Activated CD8-positive, alpha-beta memory T cell treated with anti-CD3 and anti-CD28 coated beads for 36 hours (primary cell): ENCODE measurements at regions not wholly inside any gene's neighbourhood (a gene's known extent, or its start where the extent isn't known, plus 50 kb on each side); places are given as distances from the start of the nearest gene placed in this dataset.
"Not testable (repeated sequence)": the region's sequence is repeated elsewhere in the genome, so short reads cannot be mapped to it uniquely, and the experiment has no call there.

Source experiments
- CTCF ChIA-PET: fragments of 350-600 bp; sonication (Branson Sonifier 250); formaldehyde crosslinking; loops from one replicate; lab custom pipeline; 2021; ENCODE audit warnings: antibody characterized with exemption; lab: Charles Lee
- POLR2A ChIA-PET: fragments of 350-600 bp; sonication (Branson Sonifier 250); formaldehyde crosslinking; loops from one replicate; lab custom pipeline; 2021; ENCODE audit warnings: antibody characterized with exemption; lab: Charles Lee

- CTCF ChIA-PET, POLR2A ChIA-PET: not testable (repeated sequence)
Measured at GRCh38 chr4:8983921-8984320, 112.3 kb upstream of the HMX1 start.

DNA sequence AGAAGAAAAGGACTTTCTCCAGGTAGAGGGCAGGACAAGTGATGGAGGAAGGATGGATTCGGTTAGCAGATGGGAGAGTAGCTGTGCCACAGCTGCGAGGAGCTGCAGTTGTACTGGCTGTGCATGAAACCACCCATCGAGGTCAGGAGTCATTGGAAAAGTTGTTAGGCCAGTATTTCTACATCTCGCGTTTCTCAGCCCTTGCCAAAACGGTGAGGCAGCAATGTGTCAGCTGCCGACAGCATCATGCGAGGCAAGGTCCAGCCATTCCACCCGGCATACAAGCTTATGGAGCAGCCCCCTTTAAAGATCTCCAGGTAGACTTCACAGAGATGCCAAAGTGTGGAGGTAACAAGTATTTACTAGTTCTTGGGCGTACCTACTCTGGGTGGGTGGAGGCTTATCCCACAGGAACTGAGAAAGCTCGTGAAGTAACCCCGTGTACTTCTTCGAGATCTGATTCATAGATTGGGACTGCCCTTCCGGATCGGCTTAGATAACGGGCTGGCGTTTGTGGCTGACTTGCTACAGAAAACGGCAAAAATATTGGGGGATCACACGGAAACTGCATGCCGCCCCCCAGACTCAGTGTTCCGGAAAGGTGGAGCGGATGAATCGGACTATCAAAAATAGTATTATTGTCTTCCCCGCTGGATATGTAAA is 105.0 kb upstream of the HMX1 start:
- CTCF ChIA-PET, POLR2A ChIA-PET: not testable (repeated sequence)

- CTCF ChIA-PET, POLR2A ChIA-PET: not testable (repeated sequence)
Measured at GRCh38 chr4:8972635-8973034, 101.0 kb upstream of the HMX1 start.

DNA sequence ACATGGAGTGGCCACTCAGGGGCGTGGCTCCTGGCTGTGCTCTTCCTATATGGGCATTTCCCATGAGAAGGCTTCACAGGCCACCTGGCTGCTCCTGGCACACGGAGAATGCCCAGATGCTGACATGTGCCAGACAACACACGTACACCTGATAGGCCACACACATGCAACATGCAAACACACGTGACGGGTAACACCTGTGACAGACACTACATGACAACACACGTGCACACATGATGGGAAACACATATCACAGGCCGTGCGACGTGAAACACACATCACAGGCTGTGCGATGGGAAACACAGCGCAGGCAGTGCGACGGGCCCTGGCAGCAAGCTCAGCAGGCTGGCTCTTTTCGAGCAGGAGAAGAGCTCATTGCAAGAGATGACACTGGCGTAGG is 94.3 kb upstream of the HMX1 start:
- CTCF ChIA-PET, POLR2A ChIA-PET: not testable (repeated sequence)

- CTCF ChIA-PET, POLR2A ChIA-PET: not testable (repeated sequence)
Measured at GRCh38 chr4:8964201-8964788, 92.7 kb upstream of the HMX1 start.

DNA sequence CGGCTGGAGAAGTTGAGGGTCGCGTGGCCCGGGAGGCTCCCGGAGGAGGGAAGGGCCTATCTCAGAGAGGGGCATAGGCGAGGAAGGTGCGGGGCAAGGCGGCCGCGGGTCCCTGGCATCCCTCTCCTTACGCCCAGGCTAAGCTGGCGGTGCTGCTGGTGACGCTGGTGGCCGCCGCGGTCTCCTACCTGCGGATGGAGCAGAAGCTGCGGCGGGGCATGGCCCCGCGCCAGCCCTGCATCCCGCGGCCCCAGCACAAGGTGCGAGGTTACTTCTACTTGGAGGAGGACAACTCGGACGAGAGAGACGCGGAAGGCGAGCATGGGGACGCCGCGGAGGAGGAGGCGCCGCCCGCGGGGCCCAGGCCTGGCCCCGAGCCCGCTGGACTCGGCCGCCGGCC is 91.9 kb upstream of the HMX1 start:
- POLR2A ChIA-PET = not testable (repeated sequence)
- CTCF ChIA-PET = interaction anchor here (0.6 kb wide), 1 partner anchor 564 kb away, joined by 8 read pairs; no protein-coding TSS in a partner anchor

DNA sequence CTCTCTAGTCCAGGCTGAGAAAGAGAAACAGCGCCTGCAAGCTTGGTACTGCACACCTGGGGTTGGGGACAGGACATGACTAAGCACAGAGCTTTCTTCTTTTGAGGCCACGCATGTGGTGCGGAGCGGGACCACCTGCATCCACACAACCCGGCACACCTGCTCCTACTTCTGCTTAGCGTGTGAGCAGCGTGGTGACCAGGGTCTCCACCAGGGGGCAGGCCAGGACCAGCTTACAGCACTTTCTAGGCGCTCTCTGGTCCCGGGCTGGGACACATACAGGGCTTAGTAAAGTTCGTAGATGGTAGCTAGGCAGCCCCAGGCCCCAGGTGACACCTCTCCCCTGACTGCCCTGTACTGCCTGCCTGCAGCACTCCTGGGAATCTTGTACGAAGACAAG is 89.7 kb upstream of the HMX1 start:
- CTCF ChIA-PET, POLR2A ChIA-PET: not testable (repeated sequence)

- CTCF ChIA-PET = not testable (repeated sequence)
Measured at GRCh38 chr4:8959471-8959870, 87.8 kb upstream of the HMX1 start.

DNA sequence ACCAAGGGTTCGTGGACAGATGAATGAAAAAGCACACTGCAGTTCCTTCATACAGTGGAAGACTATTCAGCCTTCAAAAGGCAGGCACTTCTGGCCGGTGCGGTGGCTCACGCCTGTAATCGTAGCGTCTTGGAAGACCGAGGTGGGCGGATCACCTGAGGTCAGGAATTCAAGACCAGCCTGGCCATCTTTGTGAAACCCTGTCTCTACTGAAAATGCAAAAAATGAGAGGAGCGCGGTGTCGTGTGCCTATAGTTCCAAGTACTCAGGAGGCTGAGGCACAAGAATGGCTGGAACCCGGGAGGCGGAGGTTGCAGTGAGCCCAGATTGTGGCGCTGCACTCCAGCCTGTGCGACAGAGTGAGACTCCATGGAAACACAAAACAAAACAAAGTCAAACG is 82.4 kb upstream of the HMX1 start:
- CTCF ChIA-PET, POLR2A ChIA-PET: not testable (repeated sequence)

More at GRCh38 chr4:8959471-8959870, 87.8 kb upstream of the HMX1 start:
- POLR2A ChIA-PET = not testable (repeated sequence)

DNA sequence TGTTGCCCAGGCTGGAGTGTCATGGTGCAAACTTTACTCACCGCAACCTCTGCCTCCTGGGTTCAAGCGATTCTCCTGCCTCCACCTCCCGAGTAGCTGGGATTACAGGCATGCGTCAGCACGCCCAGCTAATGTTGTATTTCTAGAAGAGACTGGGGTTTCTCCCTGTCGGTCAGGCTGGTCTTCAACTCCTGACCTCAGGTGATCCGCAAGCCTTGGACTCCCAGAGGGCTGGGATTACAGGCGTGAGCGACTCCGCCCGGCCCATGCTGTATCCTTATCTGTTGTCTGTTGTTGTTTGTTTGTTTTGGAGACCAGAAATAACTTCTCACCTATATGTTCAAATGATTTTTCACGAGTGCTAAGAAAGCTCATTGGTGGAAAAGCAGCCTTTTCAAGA is 81.2 kb upstream of the HMX1 start:
- POLR2A ChIA-PET = not testable (repeated sequence)

GRCh38 chr4:8952109-8952508 is 80.5 kb upstream of the HMX1 start:
- POLR2A ChIA-PET, CTCF ChIA-PET: not testable (repeated sequence)

More for the DNA sequence above, 81.2 kb upstream of the HMX1 start:
- CTCF ChIA-PET = not testable (repeated sequence)

GRCh38 chr4:8945506-8945905 is 73.9 kb upstream of the HMX1 start:
- CTCF ChIA-PET, POLR2A ChIA-PET: not testable (repeated sequence)

GRCh38 chr4:8943367-8943766 is 71.7 kb upstream of the HMX1 start:
- POLR2A ChIA-PET = not testable (repeated sequence)
- CTCF ChIA-PET = interaction anchor here (0.6 kb wide), 1 partner anchor 188 kb away, joined by 3 read pairs; no protein-coding TSS in a partner anchor

DNA sequence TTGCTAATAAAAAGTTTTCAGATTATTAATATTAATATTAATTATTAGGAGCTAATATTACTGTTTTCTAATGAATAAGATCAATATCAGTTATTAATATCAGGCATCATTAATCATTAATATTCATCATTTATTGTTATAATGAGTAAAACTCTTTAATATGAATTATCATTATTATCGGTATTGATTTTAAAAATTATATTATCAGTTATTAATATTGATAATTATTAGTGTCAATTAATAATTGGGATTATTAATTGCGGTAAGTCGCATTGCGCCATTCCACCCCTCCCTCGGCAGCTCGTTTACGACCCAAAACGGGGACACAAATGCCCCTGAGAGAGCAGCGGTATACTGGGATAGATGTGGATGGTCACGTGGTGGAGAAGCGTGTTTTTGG is 70.4 kb upstream of the HMX1 start:
- POLR2A ChIA-PET, CTCF ChIA-PET: not testable (repeated sequence)

- CTCF ChIA-PET, POLR2A ChIA-PET: not testable (repeated sequence)
Measured at GRCh38 chr4:8941492-8941805, 69.8 kb upstream of the HMX1 start.

DNA sequence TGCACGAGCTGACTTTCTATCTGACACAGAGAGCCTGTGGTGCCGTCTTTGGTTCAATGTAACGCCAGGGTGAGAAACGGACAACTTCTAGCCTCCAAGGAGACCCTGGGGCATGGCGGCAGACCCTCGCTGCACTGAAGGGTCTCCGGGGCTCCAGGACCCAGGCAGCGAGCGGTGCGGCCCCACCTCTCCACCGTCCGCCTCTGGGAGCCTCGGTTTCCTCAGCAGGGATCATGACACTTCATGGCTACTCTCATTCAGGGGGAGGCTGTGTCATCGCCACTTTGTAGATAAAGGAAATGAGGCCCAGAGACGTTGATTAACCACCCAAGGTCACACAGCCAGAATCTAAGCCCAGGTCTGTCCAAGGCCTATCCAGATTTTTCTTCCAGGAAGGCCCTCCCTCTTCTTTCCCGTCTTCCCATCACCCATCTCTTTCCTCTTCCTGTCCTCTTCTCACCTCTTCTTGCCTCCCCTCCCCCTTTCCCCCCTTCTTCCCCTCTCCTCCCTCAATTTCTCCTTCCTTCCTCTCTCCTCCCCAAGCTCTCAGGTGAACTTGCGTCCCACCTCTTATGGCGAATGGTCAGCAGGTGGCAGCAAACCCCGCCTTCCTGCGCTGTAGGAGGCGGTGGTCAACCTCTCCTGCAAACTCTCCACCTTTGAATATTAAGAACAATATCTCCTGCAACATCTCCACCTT is 69.3 kb upstream of the HMX1 start:
- POLR2A ChIA-PET = no interaction called here
- CTCF ChIA-PET = no interaction called here

GRCh38 chr4:8939840-8940742 is 68.5 kb upstream of the HMX1 start:
- POLR2A ChIA-PET = no interaction called here
- CTCF ChIA-PET = no interaction called here

DNA sequence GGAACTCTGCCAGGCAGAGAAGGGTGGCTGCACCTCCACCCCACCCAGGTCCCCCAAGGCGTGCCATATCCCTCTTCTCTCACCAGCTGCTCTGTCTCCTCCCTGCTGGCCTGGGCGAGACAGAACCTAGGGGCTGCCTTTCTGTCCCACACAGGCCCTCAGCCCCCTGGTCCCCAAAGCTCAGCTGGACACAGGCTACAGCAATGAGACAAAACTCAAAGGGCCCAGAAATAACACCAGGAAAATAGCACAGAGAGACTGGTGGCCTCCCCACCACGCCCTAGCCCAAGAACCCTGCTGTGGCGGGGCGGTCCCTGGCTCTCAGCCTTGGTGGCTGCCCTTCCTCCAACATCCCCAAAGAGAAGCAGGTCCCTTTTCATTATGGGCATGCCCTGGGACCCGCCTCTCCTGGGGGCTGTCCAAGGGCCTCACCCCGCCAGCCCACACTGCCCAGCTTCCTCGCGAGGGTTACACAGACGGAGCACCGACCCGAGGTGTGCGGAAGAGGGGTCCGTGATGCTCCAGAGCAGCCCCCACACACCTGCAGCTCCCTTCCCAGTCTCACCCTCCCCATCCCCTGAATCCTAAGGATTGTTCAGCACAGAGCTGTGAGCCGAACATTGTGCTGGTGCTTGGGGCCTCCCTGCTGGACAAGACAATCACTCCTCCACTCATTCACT is 67.7 kb upstream of the HMX1 start:
- CTCF ChIA-PET = no interaction called here

DNA sequence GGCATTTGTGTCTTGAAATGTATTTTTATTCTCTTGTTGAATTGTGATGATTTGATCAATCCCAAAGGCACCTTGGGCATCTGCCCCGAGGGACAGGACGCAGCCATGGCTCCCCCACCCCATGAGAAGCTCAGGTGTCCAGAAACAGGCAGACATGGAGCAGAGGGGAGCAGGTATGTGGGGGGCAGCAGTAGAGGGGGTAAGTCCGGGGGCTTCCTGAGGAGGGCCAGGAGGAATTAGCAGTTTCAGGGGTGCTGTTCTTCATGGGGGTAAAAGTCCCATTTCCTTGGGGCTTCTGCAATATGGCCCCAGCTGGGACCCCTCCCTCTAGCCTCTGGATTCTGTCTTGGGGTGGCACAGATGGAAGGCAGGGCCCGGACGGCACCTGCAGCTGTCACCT is 67.0 kb upstream of the HMX1 start:
- CTCF ChIA-PET = no interaction called here
- POLR2A ChIA-PET = no interaction called here

More for the DNA sequence above, 67.7 kb upstream of the HMX1 start:
- POLR2A ChIA-PET = no interaction called here
